Endothelial cell (in vitro differentiated cells): ENCODE measurements at regions not wholly inside any gene's neighbourhood (a gene's known extent, or its start where the extent isn't known, plus 50 kb on each side); places are given as distances from the start of the nearest gene placed in this dataset.
"Not testable (repeated sequence)": the region's sequence is repeated elsewhere in the genome, so short reads cannot be mapped to it uniquely, and the experiment has no call there.

ENCODE experiments used
- DNase-seq: peaks from one replicate; pipeline ENCODE4 v3.0.0; 2021; ENCODE audit warnings: low spot score
- H3K27ac Mint-ChIP-seq: one replicate; pipeline ENCODE4 v1.8.0; 2021; ENCODE audit warnings: mixed read lengths, inconsistent platforms; ENCODE audit not compliant: unreplicated experiment
- H3K27me3 Mint-ChIP-seq: one replicate; pipeline ENCODE4 v1.8.0; 2021; ENCODE audit warnings: mild to moderate bottlenecking, moderate library complexity, mixed read lengths, inconsistent platforms; ENCODE audit not compliant: unreplicated experiment
- H3K36me3 Mint-ChIP-seq: one replicate; pipeline ENCODE4 v1.8.0; 2021; ENCODE audit warnings: mild to moderate bottlenecking, low read depth, mixed read lengths, inconsistent platforms; ENCODE audit not compliant: unreplicated experiment
- H3K4me1 Mint-ChIP-seq: one replicate; pipeline ENCODE4 v1.8.0; 2021; ENCODE audit warnings: mild to moderate bottlenecking, mixed read lengths, inconsistent platforms; ENCODE audit not compliant: unreplicated experiment
- H3K4me3 Mint-ChIP-seq: one replicate; pipeline ENCODE4 v1.8.0; 2021; ENCODE audit warnings: mild to moderate bottlenecking, mixed read lengths, inconsistent platforms; ENCODE audit not compliant: unreplicated experiment
- H3K9me3 Mint-ChIP-seq: one replicate; pipeline ENCODE4 v1.8.0; 2021; ENCODE audit warnings: mixed read lengths, inconsistent platforms; ENCODE audit not compliant: unreplicated experiment
- CTCF ChIP-seq: fragments of 200-600 bp; sonication (generic); IDR thresholded peaks from one replicate; pipeline ENCODE4 v1.5.0; 2021; ENCODE audit warnings: antibody characterized with exemption; ENCODE audit not compliant: unreplicated experiment

GRCh38 chr12:38528527-38528926 lies 212.0 kb downstream of the ALG10B start:
- Mint-ChIP-seq H3K9me3 (no peaks in the 10 kb centered on the region), H3K27me3 (no peaks in the 10 kb centered on the region)

GRCh38 chr12:38529281-38529680 lies 212.7 kb downstream of the ALG10B start:
- not testable (repeated sequence) for DNase-seq, H3K4me1 Mint-ChIP-seq, H3K27me3 Mint-ChIP-seq, H3K4me3 Mint-ChIP-seq, H3K36me3 Mint-ChIP-seq, H3K9me3 Mint-ChIP-seq, H3K27ac Mint-ChIP-seq

More at GRCh38 chr12:38528527-38528926, 212.0 kb downstream of the ALG10B start:
- Mint-ChIP-seq H3K4me3 (no peak overlapping the region), H3K27ac (no peak overlapping the region), H3K36me3 (no peaks in the 10 kb centered on the region), H3K4me1 (no peaks in the 10 kb centered on the region)
- no peak for DNase-seq
- no peak for TF ChIP-seq CTCF

GRCh38 chr12:38538319-38538718 lies 221.7 kb downstream of the ALG10B start:
- no peak for TF ChIP-seq CTCF
- Mint-ChIP-seq H3K36me3 (no peaks in the 10 kb centered on the region), H3K4me1 (no peaks in the 10 kb centered on the region), H3K4me3 (no peak overlapping the region), H3K27me3 (peaks cover 4% of the 10 kb centered on the region), H3K27ac (no peak overlapping the region), H3K9me3 (peaks cover 36% of the 10 kb centered on the region)
- no peak for DNase-seq

GRCh38 chr12:38540156-38540555 lies 223.6 kb downstream of the ALG10B start:
- peaks cover 2% of the 10 kb centered on the region for H3K27me3 Mint-ChIP-seq
- no peaks in the 10 kb centered on the region for H3K4me1 Mint-ChIP-seq
- no peak overlapping the region for H3K4me3 Mint-ChIP-seq
- H3K9me3 Mint-ChIP-seq, result peaks cover 38% of the 10 kb centered on the region
- no peak for DNase-seq
- TF ChIP-seq CTCF, result no peak
- H3K27ac Mint-ChIP-seq, result no peak overlapping the region
- no peaks in the 10 kb centered on the region for H3K36me3 Mint-ChIP-seq

GRCh38 chr12:38541849-38542248 lies 225.3 kb downstream of the ALG10B start:
- Mint-ChIP-seq H3K4me3 (no peak overlapping the region), H3K27me3 (peaks cover 2% of the 10 kb centered on the region), H3K27ac (no peak overlapping the region)

More at GRCh38 chr12:38541849-38542248, 225.3 kb downstream of the ALG10B start:
- peaks cover 26% of the 10 kb centered on the region for H3K9me3 Mint-ChIP-seq
- TF ChIP-seq CTCF, result no peak
- DNase-seq, result no peak
- no peaks in the 10 kb centered on the region for H3K4me1 Mint-ChIP-seq
- no peaks in the 10 kb centered on the region for H3K36me3 Mint-ChIP-seq
